ENCODE measurements at regions not wholly inside any gene's neighbourhood (a gene's known extent, or its start where the extent isn't known, plus 50 kb on each side); places are given as distances from the start of the nearest gene placed in this dataset.

DNA sequence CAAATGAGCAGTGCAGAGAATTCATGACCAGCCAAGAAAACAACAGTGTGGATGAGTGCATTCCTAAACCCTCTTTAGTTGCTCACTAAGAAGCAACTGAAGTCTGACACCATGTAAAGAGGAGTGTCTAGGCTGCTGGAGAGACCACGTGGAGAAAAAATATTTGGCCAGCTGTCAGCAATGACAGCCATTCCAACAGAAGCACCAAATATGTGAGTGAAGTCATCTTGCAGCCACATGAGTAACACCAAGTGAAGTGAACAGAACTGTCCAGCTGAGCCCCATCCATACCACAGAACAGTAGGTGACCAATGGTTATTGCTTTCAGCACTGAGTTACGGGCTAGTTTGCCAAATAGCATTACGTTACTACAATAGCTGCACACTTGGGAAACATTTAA lies 89.4 kb downstream of the TBXT start:
- peak; percentile 95 for TF ChIP-seq MXI1 (IDR thresholded peaks at IDR 0.05; ENCODE audit: borderline replicate concordance, low read depth, low read length)
- TF ChIP-seq, protein P1, sequence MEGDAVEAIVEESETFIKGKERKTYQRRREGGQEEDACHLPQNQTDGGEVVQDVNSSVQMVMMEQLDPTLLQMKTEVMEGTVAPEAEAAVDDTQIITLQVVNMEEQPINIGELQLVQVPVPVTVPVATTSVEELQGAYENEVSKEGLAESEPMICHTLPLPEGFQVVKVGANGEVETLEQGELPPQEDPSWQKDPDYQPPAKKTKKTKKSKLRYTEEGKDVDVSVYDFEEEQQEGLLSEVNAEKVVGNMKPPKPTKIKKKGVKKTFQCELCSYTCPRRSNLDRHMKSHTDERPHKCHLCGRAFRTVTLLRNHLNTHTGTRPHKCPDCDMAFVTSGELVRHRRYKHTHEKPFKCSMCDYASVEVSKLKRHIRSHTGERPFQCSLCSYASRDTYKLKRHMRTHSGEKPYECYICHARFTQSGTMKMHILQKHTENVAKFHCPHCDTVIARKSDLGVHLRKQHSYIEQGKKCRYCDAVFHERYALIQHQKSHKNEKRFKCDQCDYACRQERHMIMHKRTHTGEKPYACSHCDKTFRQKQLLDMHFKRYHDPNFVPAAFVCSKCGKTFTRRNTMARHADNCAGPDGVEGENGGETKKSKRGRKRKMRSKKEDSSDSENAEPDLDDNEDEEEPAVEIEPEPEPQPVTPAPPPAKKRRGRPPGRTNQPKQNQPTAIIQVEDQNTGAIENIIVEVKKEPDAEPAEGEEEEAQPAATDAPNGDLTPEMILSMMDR (conservative IDR thresholded peaks at IDR 0.05; ENCODE audit: low read depth, low read length) = no peak
- no peak; the same call in 1 of the 2 replicates for TF ChIP-seq POLR2A (IDR thresholded peaks at IDR 0.05; ENCODE audit: low read depth, low read length)
- TF ChIP-seq BHLHE40 (IDR thresholded peaks at IDR 0.05; ENCODE audit: low read depth, low read length) = no peak; the same call in 1 of the 2 replicates
